ENCODE measurements at regions not wholly inside any gene's neighbourhood (a gene's known extent, or its start where the extent isn't known, plus 50 kb on each side); places are given as distances from the start of the nearest gene placed in this dataset.

DNA sequence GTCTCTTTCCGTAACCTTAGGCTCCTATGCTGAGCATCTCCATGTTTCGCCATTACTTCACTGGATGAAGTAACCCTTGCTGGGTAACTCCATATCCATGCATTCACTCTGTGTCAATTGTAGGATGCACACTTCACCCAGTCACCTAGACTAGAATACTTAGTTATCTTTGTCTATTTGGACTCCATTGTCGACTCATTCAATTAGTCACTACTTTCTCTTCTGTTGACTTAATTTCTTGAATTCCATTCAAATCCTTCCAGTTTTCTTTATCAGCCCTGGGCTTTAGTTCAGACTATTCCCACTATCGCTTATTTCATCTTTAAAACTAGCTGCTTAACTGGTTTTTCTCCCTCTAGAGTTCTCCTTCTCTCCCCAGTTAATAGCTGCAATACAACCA lies 111.3 kb upstream of the TNS3 start:
- TF ChIP-seq, protein P1, sequence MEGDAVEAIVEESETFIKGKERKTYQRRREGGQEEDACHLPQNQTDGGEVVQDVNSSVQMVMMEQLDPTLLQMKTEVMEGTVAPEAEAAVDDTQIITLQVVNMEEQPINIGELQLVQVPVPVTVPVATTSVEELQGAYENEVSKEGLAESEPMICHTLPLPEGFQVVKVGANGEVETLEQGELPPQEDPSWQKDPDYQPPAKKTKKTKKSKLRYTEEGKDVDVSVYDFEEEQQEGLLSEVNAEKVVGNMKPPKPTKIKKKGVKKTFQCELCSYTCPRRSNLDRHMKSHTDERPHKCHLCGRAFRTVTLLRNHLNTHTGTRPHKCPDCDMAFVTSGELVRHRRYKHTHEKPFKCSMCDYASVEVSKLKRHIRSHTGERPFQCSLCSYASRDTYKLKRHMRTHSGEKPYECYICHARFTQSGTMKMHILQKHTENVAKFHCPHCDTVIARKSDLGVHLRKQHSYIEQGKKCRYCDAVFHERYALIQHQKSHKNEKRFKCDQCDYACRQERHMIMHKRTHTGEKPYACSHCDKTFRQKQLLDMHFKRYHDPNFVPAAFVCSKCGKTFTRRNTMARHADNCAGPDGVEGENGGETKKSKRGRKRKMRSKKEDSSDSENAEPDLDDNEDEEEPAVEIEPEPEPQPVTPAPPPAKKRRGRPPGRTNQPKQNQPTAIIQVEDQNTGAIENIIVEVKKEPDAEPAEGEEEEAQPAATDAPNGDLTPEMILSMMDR (IDR thresholded peaks at IDR 0.05): no peak
- no peak for TF ChIP-seq POLR2A (IDR thresholded peaks at IDR 0.05)
